ENCODE measurements at regions not wholly inside any gene's neighbourhood (a gene's known extent, or its start where the extent isn't known, plus 50 kb on each side); places are given as distances from the start of the nearest gene placed in this dataset.

- TF ChIP-seq, protein P1, sequence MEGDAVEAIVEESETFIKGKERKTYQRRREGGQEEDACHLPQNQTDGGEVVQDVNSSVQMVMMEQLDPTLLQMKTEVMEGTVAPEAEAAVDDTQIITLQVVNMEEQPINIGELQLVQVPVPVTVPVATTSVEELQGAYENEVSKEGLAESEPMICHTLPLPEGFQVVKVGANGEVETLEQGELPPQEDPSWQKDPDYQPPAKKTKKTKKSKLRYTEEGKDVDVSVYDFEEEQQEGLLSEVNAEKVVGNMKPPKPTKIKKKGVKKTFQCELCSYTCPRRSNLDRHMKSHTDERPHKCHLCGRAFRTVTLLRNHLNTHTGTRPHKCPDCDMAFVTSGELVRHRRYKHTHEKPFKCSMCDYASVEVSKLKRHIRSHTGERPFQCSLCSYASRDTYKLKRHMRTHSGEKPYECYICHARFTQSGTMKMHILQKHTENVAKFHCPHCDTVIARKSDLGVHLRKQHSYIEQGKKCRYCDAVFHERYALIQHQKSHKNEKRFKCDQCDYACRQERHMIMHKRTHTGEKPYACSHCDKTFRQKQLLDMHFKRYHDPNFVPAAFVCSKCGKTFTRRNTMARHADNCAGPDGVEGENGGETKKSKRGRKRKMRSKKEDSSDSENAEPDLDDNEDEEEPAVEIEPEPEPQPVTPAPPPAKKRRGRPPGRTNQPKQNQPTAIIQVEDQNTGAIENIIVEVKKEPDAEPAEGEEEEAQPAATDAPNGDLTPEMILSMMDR (IDR thresholded peaks at IDR 0.05): no peak
- no peak for TF ChIP-seq POLR2A (IDR thresholded peaks at IDR 0.05)
Measured at GRCh38 chr2:193496786-193497185, 1302.1 kb upstream of the TMEFF2 start.
